Breast epithelium (tissue), 4 donors: ENCODE measurements at regions not wholly inside any gene's neighbourhood (a gene's known extent, or its start where the extent isn't known, plus 50 kb on each side); places are given as distances from the start of the nearest gene placed in this dataset.

ENCODE experiments used
- DNase-seq, 2 donors: peaks; one replicate each; pipeline ENCODE4 v3.0.0-alpha.2; 2019; ENCODE audit warnings: low spot score in 2 of 2
- H3K27ac ChIP-seq, 2 donors: fragments of 200-600 bp; sonication (generic) in 1 of 2; one replicate each; pipeline ENCODE4 v1.5.1; 2016 to 2019; ENCODE audit warnings: mild to moderate bottlenecking in 1 of 2
- H3K27me3 ChIP-seq, 2 donors: fragments of 200-600 bp; sonication (generic) in 1 of 2; one replicate each; pipeline versions ENCODE4 v1.5.1 to v1.6.0; 2017 to 2019; ENCODE audit warnings: control low read depth in 1 of 2, mild to moderate bottlenecking in 1 of 2
- H3K36me3 ChIP-seq: fragments of 200-600 bp; one replicate; pipeline ENCODE4 v1.5.1; 2019
- H3K4me1 ChIP-seq, 2 donors: fragments of 200-600 bp; sonication (generic); one replicate each; pipeline ENCODE4 v1.5.1; 2016 to 2019; ENCODE audit warnings: control low read depth in 1 of 2
- H3K4me3 ChIP-seq, 3 donors: fragments of 200-600 bp; sonication (generic); 1 replicate in 2 of 3; 2 replicates in 1 of 3; pipeline ENCODE4 v1.5.1; 2016 to 2019; ENCODE audit warnings: mild to moderate bottlenecking in 3 of 3, moderate library complexity in 2 of 3
- H3K9me3 ChIP-seq, 2 donors: fragments of 200-600 bp; sonication (generic) in 1 of 2; one replicate each; pipeline ENCODE4 v1.5.1; 2016 to 2019; ENCODE audit warnings: control low read depth in 1 of 2
- POLR2A ChIP-seq: fragments of 450-650 bp; IDR thresholded peaks from one replicate; pipeline ENCODE4 v1.6.1; 2016; ENCODE audit warnings: antibody characterized with exemption, mild to moderate bottlenecking, moderate library complexity
- POLR2AphosphoS5 ChIP-seq, 3 donors: sonication (generic); formaldehyde crosslinking; IDR thresholded peaks; one replicate each; pipeline ENCODE4 v1.6.1; 2017; ENCODE audit warnings: antibody characterized with exemption in 3 of 3
- intact Hi-C: fragments of 100-400 bp; cut with DNase I; formaldehyde crosslinking; loops from one replicate; pipeline ENCODE4 v1.15.1; 2023; ENCODE audit warnings: low total_unique reads
- TF ChIP-seq, protein P1 (sequence below), 3 donors: fragments of 450-650 bp; IDR thresholded peaks; one replicate each; pipeline ENCODE4 v1.5.1; 2016 to 2017; ENCODE audit warnings: antibody characterized with exemption in 3 of 3, mild to moderate bottlenecking in 3 of 3, moderate library complexity in 3 of 3

DNA sequence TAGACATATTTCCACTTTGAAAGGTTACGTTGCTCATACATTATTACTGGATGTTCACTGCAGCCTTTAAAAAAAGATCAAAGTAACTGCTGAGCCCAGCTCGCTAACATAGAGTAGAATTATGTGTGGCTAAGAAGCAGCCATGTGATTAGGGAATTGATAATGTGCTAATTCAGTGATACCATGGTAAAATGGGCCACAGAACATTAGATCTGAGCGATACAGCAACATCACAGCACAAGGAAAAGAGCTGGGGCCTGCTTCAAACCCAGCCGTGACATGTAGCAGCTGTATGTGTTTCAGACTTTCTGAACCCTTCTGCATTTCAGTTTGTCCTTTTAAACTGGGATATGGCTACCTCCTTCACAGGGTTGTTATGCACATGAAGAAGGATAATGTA lies 92.3 kb upstream of the LMNTD1 start:
- H3K9me3 ChIP-seq: no peaks in the 10 kb centered on the region
- H3K36me3 ChIP-seq: no peaks in the 10 kb centered on the region
- H3K27ac ChIP-seq: no peak overlapping the region
- H3K4me1 ChIP-seq: no peaks in the 10 kb centered on the region
- DNase-seq: no peak
- no peaks in the 10 kb centered on the region for H3K27me3 ChIP-seq
- TF ChIP-seq POLR2AphosphoS5 (IDR thresholded peaks at IDR 0.05) (no peak), POLR2A (no peak)
- TF ChIP-seq, protein P1, sequence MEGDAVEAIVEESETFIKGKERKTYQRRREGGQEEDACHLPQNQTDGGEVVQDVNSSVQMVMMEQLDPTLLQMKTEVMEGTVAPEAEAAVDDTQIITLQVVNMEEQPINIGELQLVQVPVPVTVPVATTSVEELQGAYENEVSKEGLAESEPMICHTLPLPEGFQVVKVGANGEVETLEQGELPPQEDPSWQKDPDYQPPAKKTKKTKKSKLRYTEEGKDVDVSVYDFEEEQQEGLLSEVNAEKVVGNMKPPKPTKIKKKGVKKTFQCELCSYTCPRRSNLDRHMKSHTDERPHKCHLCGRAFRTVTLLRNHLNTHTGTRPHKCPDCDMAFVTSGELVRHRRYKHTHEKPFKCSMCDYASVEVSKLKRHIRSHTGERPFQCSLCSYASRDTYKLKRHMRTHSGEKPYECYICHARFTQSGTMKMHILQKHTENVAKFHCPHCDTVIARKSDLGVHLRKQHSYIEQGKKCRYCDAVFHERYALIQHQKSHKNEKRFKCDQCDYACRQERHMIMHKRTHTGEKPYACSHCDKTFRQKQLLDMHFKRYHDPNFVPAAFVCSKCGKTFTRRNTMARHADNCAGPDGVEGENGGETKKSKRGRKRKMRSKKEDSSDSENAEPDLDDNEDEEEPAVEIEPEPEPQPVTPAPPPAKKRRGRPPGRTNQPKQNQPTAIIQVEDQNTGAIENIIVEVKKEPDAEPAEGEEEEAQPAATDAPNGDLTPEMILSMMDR (IDR thresholded peaks at IDR 0.05): no peak
- intact Hi-C loops: no loop called here
- no peak overlapping the region for H3K4me3 ChIP-seq

DNA sequence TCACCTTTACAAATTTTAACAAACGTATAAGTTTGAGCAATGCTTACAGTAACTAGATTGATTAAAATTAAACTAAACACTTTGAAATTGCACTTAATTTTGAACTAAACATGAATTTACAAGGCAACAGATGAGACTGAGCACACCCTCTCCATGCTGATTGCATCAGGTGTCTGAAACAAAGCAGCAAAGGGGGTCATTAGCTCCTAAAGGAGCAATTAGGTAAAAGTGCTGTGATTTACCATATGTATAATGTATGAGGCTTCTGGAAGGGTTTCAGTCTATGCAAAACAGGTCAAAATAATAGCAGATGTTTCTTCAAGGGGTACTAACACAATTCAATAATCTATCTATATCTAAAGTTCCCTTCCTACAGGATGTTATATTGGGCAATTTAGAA lies 98.8 kb upstream of the LMNTD1 start:
- H3K4me3 ChIP-seq: no peak overlapping the region
- no peaks in the 10 kb centered on the region for H3K27me3 ChIP-seq
- no peak for DNase-seq
- no peaks in the 10 kb centered on the region for H3K4me1 ChIP-seq
- TF ChIP-seq POLR2A (no peak), POLR2AphosphoS5 (IDR thresholded peaks at IDR 0.05) (no peak)
- TF ChIP-seq, protein P1 (IDR thresholded peaks at IDR 0.05): no peak
- no peak overlapping the region for H3K27ac ChIP-seq
- intact Hi-C loops: no loop called here
- no peaks in the 10 kb centered on the region for H3K36me3 ChIP-seq
- no peaks in the 10 kb centered on the region for H3K9me3 ChIP-seq

DNA sequence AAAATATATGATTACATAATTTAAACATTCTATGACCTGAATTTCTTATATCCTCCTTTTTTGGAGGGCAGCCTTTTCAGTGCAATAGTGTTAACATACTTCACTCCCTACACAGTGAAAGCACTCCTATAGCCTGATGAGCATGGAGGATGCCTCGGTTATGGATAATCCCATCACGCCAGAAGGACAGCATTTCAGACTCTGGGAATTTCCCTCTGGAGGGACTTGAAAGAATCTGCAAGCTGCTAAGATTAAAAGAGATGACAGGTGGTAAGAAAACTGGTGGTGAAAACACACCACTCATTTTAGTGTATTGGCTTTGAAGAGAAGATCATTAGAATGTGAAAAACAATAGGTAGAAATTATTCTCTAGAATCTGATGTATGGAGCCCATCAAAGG lies 99.3 kb upstream of the LMNTD1 start:
- no peak overlapping the region for H3K4me3 ChIP-seq
- intact Hi-C loops: no loop called here
- no peak overlapping the region for H3K27ac ChIP-seq
- no peak for DNase-seq
- TF ChIP-seq, protein P1 (IDR thresholded peaks at IDR 0.05): no peak
- TF ChIP-seq POLR2AphosphoS5 (IDR thresholded peaks at IDR 0.05) (no peak), POLR2A (no peak)
- H3K27me3 ChIP-seq: no peaks in the 10 kb centered on the region
- no peaks in the 10 kb centered on the region for H3K9me3 ChIP-seq
- H3K4me1 ChIP-seq: no peaks in the 10 kb centered on the region
- no peaks in the 10 kb centered on the region for H3K36me3 ChIP-seq

DNA sequence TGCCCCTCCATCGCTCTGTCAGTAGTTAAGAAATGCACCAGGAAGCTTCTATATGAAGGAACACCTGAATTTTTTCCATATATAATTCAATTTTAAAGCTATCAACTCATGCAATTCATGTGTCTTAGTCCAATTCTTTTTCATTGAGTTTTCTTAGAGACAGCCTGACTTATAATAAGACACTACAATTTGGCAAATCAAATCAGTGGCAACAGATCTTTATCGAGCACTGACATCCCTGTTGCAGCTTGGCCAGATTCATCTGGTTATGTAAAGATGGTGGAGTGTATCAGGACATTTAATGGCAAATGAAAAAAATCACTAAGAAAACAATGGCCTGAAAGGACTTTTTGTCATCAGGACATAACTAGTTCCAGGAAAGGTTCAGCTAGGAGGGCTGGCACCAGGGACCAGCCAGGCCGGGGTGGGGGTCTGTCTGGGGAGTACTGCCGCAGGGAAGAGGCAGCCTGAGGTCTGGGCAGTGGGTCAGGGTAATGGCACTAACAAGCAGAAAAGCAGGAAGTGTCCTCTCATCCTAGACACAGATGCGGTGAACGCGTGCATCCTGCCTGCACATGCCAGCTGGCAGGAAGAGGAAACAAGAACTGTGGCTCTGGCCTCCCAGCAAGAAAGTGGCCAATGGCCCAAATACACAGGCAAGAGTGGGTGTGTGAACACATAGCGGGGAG lies 100.5 kb upstream of the LMNTD1 start:
- H3K9me3 ChIP-seq: no peaks in the 10 kb centered on the region
- H3K27me3 ChIP-seq: no peaks in the 10 kb centered on the region
- intact Hi-C loops: no loop called here
- H3K36me3 ChIP-seq: no peaks in the 10 kb centered on the region
- H3K4me1 ChIP-seq: no peaks in the 10 kb centered on the region
- H3K27ac ChIP-seq: no peak overlapping the region
- TF ChIP-seq POLR2AphosphoS5 (IDR thresholded peaks at IDR 0.05): peak in 2 of 3 donors; percentile 25 to 37
- TF ChIP-seq, protein P1 (IDR thresholded peaks at IDR 0.05): no peak
- H3K4me3 ChIP-seq: no peak overlapping the region
- DNase-seq: peak in 1 of 2 donors; percentile 58

DNA sequence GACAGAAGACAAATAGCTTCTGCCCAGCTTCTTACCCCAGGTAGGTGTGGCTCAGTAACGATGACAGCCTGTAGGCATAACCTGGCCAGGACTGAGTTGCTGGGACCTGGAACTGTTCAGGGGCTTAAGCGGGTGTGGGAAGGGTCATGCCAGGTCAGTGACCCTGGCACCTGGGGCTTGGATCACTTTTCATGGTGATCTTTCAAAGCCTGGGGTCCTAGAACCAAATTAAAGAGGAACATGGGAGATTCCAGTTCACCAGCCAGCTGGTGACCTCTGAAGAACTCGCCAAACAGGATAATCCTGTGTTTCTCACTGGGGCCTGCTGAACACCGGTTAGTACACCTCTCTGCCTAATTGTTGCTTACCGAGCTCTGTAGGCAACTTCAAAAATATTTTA lies 102.6 kb upstream of the LMNTD1 start:
- H3K27ac ChIP-seq: no peak overlapping the region
- no peak overlapping the region for H3K4me3 ChIP-seq
- peak in 1 of 2 donors; percentile 34 for DNase-seq
- H3K4me1 ChIP-seq: no peaks in the 10 kb centered on the region
- no peaks in the 10 kb centered on the region for H3K27me3 ChIP-seq
- intact Hi-C loops: no loop called here
- TF ChIP-seq, protein P1 (IDR thresholded peaks at IDR 0.05): no peak
- TF ChIP-seq POLR2A (no peak), POLR2AphosphoS5 (IDR thresholded peaks at IDR 0.05) (no peak)
- no peaks in the 10 kb centered on the region for H3K36me3 ChIP-seq
- H3K9me3 ChIP-seq: no peaks in the 10 kb centered on the region
